ENCODE measurements at regions not wholly inside any gene's neighbourhood (a gene's known extent, or its start where the extent isn't known, plus 50 kb on each side); places are given as distances from the start of the nearest gene placed in this dataset.

- TF ChIP-seq POLR2A (IDR thresholded peaks at IDR 0.05), result no peak
- no peak for TF ChIP-seq CTCF (IDR thresholded peaks at IDR 0.05)
Measured at GRCh38 chr10:91013985-91014384, 93.1 kb upstream of the ANKRD1 start.
